ENCODE measurements at regions not wholly inside any gene's neighbourhood (a gene's known extent, or its start where the extent isn't known, plus 50 kb on each side); places are given as distances from the start of the nearest gene placed in this dataset.

DNA sequence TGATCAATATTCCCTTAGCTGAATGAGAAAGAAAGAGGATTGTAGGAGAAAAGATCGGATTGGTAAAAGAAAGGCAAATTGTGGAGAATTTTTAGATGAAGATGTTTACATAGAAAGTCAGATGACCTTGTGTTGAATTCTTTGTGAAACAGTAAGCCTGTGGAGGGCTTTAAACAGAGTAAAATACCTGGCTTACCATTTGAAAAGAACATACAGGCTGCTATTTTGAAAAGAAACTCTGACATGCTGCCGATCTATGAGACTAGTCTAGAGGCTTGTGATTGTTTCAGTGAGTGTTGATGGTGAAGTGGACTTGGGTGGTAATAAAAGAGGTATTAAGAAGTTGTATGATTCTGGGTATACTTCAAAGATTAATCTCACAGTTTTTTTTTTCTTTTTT is 938.9 kb upstream of the PRR20A start:
- no peak overlapping the region for H3K9ac ChIP-seq (ENCODE audit: insufficient read depth in 1 of 2, low read length in 2 of 2)
- TF ChIP-seq, protein P1, sequence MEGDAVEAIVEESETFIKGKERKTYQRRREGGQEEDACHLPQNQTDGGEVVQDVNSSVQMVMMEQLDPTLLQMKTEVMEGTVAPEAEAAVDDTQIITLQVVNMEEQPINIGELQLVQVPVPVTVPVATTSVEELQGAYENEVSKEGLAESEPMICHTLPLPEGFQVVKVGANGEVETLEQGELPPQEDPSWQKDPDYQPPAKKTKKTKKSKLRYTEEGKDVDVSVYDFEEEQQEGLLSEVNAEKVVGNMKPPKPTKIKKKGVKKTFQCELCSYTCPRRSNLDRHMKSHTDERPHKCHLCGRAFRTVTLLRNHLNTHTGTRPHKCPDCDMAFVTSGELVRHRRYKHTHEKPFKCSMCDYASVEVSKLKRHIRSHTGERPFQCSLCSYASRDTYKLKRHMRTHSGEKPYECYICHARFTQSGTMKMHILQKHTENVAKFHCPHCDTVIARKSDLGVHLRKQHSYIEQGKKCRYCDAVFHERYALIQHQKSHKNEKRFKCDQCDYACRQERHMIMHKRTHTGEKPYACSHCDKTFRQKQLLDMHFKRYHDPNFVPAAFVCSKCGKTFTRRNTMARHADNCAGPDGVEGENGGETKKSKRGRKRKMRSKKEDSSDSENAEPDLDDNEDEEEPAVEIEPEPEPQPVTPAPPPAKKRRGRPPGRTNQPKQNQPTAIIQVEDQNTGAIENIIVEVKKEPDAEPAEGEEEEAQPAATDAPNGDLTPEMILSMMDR (IDR thresholded peaks at IDR 0.05; ENCODE audit: control extremely low read depth, extremely low read depth) = no peak
- no peaks in the 10 kb centered on the region for H3K4me1 ChIP-seq (ENCODE audit: control insufficient read depth in 5 of 5, insufficient read depth in 5 of 5, low read length in 5 of 5)

DNA sequence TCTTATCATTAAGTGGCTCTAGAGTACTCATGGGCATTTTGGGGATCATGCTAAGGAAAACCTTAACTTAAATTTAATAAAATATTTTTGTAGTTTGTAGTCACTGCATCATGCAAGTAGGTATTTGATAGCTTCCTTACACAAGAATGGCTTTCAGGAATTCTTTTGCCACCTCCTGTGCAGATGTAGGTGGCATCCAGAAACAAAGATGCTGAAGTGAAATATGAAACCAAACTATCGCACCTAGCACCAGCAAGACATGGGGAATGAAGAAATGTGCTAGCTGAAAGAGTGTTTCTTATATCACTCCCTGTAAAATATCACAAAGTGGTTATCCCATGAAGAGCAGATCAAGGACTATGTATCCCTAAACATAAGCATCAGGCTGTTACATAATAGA is 924.5 kb upstream of the PRR20A start:
- H3K27me3 ChIP-seq (ENCODE audit: control insufficient read depth in 3 of 3, insufficient read depth in 3 of 3, low read length in 2 of 3) = no peaks in the 10 kb centered on the region
- TF ChIP-seq, protein P1 (IDR thresholded peaks at IDR 0.05; ENCODE audit: control extremely low read depth, extremely low read depth) = no peak
- no peaks in the 10 kb centered on the region for H3K36me3 ChIP-seq (ENCODE audit: control insufficient read depth in 4 of 4, insufficient read depth in 4 of 4, low read length in 4 of 4)
- H3K27ac ChIP-seq (ENCODE audit: low read depth in 1 of 2, low read length in 1 of 2) = no peak overlapping the region
- H3K4me1 ChIP-seq (ENCODE audit: control insufficient read depth in 5 of 5, insufficient read depth in 5 of 5, low read length in 5 of 5) = no peaks in the 10 kb centered on the region
- no peak overlapping the region for H3K9ac ChIP-seq (ENCODE audit: insufficient read depth in 1 of 2, low read length in 2 of 2)
- no peak for ATAC-seq (ENCODE audit: insufficient read depth, low FRiP score)
- DNase-seq = no peak
- H3K4me3 ChIP-seq = no peak overlapping the region
- no peaks in the 10 kb centered on the region for H3K9me3 ChIP-seq (ENCODE audit: control insufficient read depth in 4 of 4, insufficient read depth in 3 of 4, low read length in 3 of 4)
- WGBS, 2 donors = 84 to 90% methylated on average over 1 of the region's 1 CpG

More for the DNA sequence above, 938.9 kb upstream of the PRR20A start:
- no peak overlapping the region for H3K27ac ChIP-seq (ENCODE audit: low read depth in 1 of 2, low read length in 1 of 2)
- DNase-seq = no peak
- H3K9me3 ChIP-seq (ENCODE audit: control insufficient read depth in 4 of 4, insufficient read depth in 3 of 4, low read length in 3 of 4) = no peaks in the 10 kb centered on the region
- H3K27me3 ChIP-seq (ENCODE audit: control insufficient read depth in 3 of 3, insufficient read depth in 3 of 3, low read length in 2 of 3) = no peaks in the 10 kb centered on the region
- H3K4me3 ChIP-seq = no peak overlapping the region
- H3K36me3 ChIP-seq (ENCODE audit: control insufficient read depth in 4 of 4, insufficient read depth in 4 of 4, low read length in 4 of 4) = no peaks in the 10 kb centered on the region
- ATAC-seq (ENCODE audit: insufficient read depth, low FRiP score) = no peak
- 60 to 63% methylated on average over 2 of the region's 2 CpGs for WGBS, 2 donors

DNA sequence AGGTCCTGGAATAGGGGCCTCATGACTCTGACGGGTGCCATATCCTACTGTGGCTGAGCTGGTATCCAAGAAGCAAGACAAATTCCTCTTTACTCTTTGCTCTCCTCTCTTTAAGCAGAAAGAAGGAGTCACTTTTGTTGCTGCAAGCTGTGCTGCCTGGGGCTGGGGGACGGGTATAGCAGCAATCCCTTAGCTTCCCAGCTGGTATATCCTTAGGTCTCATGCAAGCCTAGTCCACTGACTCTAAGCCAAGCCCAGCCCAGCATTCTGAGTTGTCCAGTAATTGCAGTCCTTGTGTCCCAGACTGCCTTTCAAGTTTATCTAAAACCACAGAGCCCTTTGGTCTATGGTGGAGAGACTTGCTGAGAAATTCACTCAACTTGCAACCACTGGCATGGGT is 893.0 kb upstream of the PRR20A start:
- Histone ChIP-seq H3K4me1 (ENCODE audit: control insufficient read depth in 5 of 5, insufficient read depth in 5 of 5, low read length in 5 of 5) (no peaks in the 10 kb centered on the region), H3K36me3 (ENCODE audit: control insufficient read depth in 4 of 4, insufficient read depth in 4 of 4, low read length in 4 of 4) (no peaks in the 10 kb centered on the region), H3K27me3 (ENCODE audit: control insufficient read depth in 3 of 3, insufficient read depth in 3 of 3, low read length in 2 of 3) (no peaks in the 10 kb centered on the region), H3K27ac (ENCODE audit: low read depth in 1 of 2, low read length in 1 of 2) (no peak overlapping the region), H3K4me3 (no peak overlapping the region), H3K9ac (ENCODE audit: insufficient read depth in 1 of 2, low read length in 2 of 2) (no peak overlapping the region), H3K9me3 (ENCODE audit: control insufficient read depth in 4 of 4, insufficient read depth in 3 of 4, low read length in 3 of 4) (peaks cover 0 to 4% (median 0%) of the 10 kb centered on the region in 4 donors)
- TF ChIP-seq, protein P1 (IDR thresholded peaks at IDR 0.05; ENCODE audit: control extremely low read depth, extremely low read depth) = no peak
- WGBS, 2 donors = 76 to 84% methylated on average over 2 of the region's 2 CpGs
- ATAC-seq (ENCODE audit: insufficient read depth, low FRiP score) (no peak), DNase-seq (no peak)

DNA sequence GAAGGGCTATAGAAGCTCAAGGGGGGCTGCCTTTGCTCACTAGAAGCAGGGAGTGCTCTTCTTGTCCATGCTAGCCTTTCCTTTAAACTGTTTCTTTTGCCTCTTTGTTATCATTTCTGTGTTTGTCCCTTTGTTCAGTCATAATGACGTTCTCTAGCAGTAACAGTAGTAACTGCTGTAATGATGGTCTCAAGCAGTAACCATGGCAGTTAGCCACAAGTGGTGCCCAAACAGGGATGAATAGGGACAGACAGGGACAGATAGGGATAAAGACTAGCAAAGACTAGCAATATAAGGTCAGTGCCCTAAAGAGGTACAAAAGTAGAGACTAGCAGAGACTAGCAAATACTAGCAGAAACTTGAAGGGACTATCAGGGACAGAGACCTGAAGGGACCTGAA is 869.0 kb upstream of the PRR20A start:
- H3K9ac ChIP-seq (ENCODE audit: insufficient read depth in 1 of 2, low read length in 2 of 2) = no peak overlapping the region
- H3K4me1 ChIP-seq (ENCODE audit: control insufficient read depth in 5 of 5, insufficient read depth in 5 of 5, low read length in 5 of 5) = no peaks in the 10 kb centered on the region
- no peaks in the 10 kb centered on the region for H3K36me3 ChIP-seq (ENCODE audit: control insufficient read depth in 4 of 4, insufficient read depth in 4 of 4, low read length in 4 of 4)

More for the DNA sequence above, 869.0 kb upstream of the PRR20A start:
- TF ChIP-seq, protein P1 (IDR thresholded peaks at IDR 0.05; ENCODE audit: control extremely low read depth, extremely low read depth) = no peak
- H3K4me3 ChIP-seq = no peak overlapping the region
- H3K27ac ChIP-seq (ENCODE audit: low read depth in 1 of 2, low read length in 1 of 2) = no peak overlapping the region
- H3K9me3 ChIP-seq (ENCODE audit: control insufficient read depth in 4 of 4, insufficient read depth in 3 of 4, low read length in 3 of 4) = no peaks in the 10 kb centered on the region
- DNase-seq (no peak), ATAC-seq (ENCODE audit: insufficient read depth, low FRiP score) (no peak)
- H3K27me3 ChIP-seq (ENCODE audit: control insufficient read depth in 3 of 3, insufficient read depth in 3 of 3, low read length in 2 of 3) = no peaks in the 10 kb centered on the region
- WGBS, 2 donors = 69 to 76% methylated on average over 1 of the region's 1 CpG

All from lung (tissue), 11 donors.